ENCODE measurements at regions not wholly inside any gene's neighbourhood (a gene's known extent, or its start where the extent isn't known, plus 50 kb on each side); places are given as distances from the start of the nearest gene placed in this dataset.

DNA sequence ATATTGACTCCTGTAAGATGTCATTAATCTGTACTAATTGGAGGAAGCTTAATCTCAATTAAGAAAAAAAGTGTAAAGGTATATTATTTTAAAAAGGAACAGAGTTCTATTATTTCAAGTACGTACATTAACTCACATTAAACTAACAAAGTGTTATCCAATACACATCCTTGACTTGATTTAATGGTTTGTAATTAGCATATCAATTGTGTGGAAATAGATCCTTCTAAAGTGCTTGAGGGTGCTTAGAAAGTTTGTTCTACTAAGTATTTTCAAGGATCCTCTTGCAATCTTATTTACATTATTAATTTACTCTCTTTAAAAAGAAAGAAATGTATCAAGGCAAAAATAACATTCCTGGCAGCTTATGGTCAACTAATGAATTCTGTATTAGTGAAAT lies 720.3 kb downstream of the KCNJ3 start:
- H3K27me3 Mint-ChIP-seq: no peaks in the 10 kb centered on the region
- DNase-seq (no peak), ATAC-seq (no peak)
- CTCF ChIA-PET: no interaction called here
- POLR2A ChIA-PET: no interaction called here
- no peak overlapping the region for H3K4me3 Mint-ChIP-seq
- no peaks in the 10 kb centered on the region for H3K9me3 Mint-ChIP-seq
- no peaks in the 10 kb centered on the region for H3K4me1 Mint-ChIP-seq (ENCODE audit: low read depth)
- intact Hi-C loops (cut with micrococcal nuclease): no loop called here
- H3K27ac Mint-ChIP-seq: no peak overlapping the region
- H3K36me3 Mint-ChIP-seq (ENCODE audit: low read depth): no peaks in the 10 kb centered on the region
- TF ChIP-seq, protein P1, sequence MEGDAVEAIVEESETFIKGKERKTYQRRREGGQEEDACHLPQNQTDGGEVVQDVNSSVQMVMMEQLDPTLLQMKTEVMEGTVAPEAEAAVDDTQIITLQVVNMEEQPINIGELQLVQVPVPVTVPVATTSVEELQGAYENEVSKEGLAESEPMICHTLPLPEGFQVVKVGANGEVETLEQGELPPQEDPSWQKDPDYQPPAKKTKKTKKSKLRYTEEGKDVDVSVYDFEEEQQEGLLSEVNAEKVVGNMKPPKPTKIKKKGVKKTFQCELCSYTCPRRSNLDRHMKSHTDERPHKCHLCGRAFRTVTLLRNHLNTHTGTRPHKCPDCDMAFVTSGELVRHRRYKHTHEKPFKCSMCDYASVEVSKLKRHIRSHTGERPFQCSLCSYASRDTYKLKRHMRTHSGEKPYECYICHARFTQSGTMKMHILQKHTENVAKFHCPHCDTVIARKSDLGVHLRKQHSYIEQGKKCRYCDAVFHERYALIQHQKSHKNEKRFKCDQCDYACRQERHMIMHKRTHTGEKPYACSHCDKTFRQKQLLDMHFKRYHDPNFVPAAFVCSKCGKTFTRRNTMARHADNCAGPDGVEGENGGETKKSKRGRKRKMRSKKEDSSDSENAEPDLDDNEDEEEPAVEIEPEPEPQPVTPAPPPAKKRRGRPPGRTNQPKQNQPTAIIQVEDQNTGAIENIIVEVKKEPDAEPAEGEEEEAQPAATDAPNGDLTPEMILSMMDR (IDR thresholded peaks at IDR 0.05): no peak

GRCh38 chr2:155412598-155412997 lies 714.1 kb downstream of the KCNJ3 start:
- Mint-ChIP-seq H3K36me3 (ENCODE audit: low read depth) (no peaks in the 10 kb centered on the region), H3K9me3 (no peaks in the 10 kb centered on the region), H3K27ac (no peak overlapping the region), H3K4me3 (no peak overlapping the region), H3K27me3 (no peaks in the 10 kb centered on the region), H3K4me1 (ENCODE audit: low read depth) (no peaks in the 10 kb centered on the region)
- intact Hi-C loops (cut with micrococcal nuclease): no loop called here
- CTCF ChIA-PET: no interaction called here
- POLR2A ChIA-PET: interaction anchor here (0.8 kb wide), 1 partner anchor 611 kb away, joined by 3 read pairs; no protein-coding TSS in a partner anchor
- ATAC-seq (no peak), DNase-seq (no peak)
- TF ChIP-seq, protein P1 (IDR thresholded peaks at IDR 0.05): no peak

DNA sequence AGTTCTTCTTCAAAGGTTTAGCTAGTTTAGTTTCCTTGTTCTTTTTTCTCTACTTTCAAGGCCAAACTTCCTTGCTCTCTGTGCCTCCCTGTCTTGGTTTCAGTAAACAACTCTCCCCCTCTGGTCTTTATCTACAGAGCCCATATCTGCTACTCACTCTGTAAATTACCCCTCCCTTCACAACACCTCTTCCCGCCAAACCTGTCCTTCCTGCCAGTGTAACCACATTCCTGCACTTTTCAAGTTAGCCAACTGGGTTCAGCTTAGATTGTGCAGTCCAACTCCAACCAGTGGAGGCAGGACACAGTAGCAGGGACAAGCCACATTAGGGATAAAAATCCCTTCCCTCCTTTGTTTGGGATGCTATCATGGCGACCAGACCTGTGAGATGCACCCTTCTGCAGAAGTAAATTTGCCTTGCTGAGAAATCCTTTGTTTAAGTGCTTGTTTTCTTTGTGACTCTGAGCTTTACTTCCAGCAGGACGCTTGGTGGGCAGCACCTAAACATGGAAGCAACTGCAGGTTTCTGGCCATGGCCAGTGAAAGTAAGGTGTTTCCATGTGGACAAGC lies 706.0 kb downstream of the KCNJ3 start:
- no peaks in the 10 kb centered on the region for H3K4me1 Mint-ChIP-seq (ENCODE audit: low read depth)
- H3K27me3 Mint-ChIP-seq: no peaks in the 10 kb centered on the region
- no peak for ATAC-seq
- H3K4me3 Mint-ChIP-seq: no peak overlapping the region
- peaks cover 17% of the 10 kb centered on the region for H3K9me3 Mint-ChIP-seq
- TF ChIP-seq, protein P1 (IDR thresholded peaks at IDR 0.05): no peak
- no peak for DNase-seq
- no peak overlapping the region for H3K27ac Mint-ChIP-seq
- intact Hi-C loops (cut with micrococcal nuclease): no loop called here
- CTCF ChIA-PET: no interaction called here
- no peaks in the 10 kb centered on the region for H3K36me3 Mint-ChIP-seq (ENCODE audit: low read depth)
- POLR2A ChIA-PET: no interaction called here

DNA sequence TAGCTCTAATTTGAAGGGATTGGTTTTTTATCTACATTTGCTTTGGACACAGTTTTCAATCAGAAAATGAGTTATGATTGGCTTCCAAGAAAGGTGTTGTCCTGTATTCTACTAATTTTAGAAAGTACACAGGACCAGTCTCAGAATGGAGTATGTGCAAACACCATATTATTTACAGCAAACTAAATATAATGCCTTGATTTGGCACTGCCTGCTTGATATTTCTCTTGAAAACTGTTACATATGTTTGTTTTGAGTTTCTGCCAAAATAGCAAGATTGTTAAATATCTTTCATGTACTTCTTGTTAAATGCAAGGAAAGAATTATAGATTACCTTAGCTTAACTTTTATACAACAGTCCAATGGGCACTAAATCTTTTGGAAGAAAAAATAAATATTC lies 694.9 kb downstream of the KCNJ3 start:
- DNase-seq (no peak), ATAC-seq (no peak)
- Mint-ChIP-seq H3K9me3 (no peaks in the 10 kb centered on the region), H3K4me1 (ENCODE audit: low read depth) (no peaks in the 10 kb centered on the region), H3K27ac (no peak overlapping the region), H3K4me3 (no peak overlapping the region), H3K36me3 (ENCODE audit: low read depth) (no peaks in the 10 kb centered on the region), H3K27me3 (no peaks in the 10 kb centered on the region)
- intact Hi-C loops (cut with micrococcal nuclease): no loop called here
- POLR2A ChIA-PET: no interaction called here
- CTCF ChIA-PET: interaction anchor here (0.7 kb wide), 1 partner anchor 14 kb away, joined by 3 read pairs; no protein-coding TSS in a partner anchor
- TF ChIP-seq, protein P1 (IDR thresholded peaks at IDR 0.05): no peak

GRCh38 chr2:155391613-155392130 lies 693.2 kb downstream of the KCNJ3 start:
- no peaks in the 10 kb centered on the region for H3K36me3 Mint-ChIP-seq (ENCODE audit: low read depth)
- intact Hi-C loops (cut with micrococcal nuclease): no loop called here
- CTCF ChIA-PET: no interaction called here

More at GRCh38 chr2:155391613-155392130, 693.2 kb downstream of the KCNJ3 start:
- Mint-ChIP-seq H3K9me3 (no peaks in the 10 kb centered on the region), H3K4me3 (no peak overlapping the region), H3K27ac (no peak overlapping the region), H3K27me3 (no peaks in the 10 kb centered on the region), H3K4me1 (ENCODE audit: low read depth) (no peaks in the 10 kb centered on the region)
- TF ChIP-seq, protein P1 (IDR thresholded peaks at IDR 0.05): no peak
- POLR2A ChIA-PET: no interaction called here
- ATAC-seq (no peak), DNase-seq (no peak)
